ENCODE measurements at regions not wholly inside any gene's neighbourhood (a gene's known extent, or its start where the extent isn't known, plus 50 kb on each side); places are given as distances from the start of the nearest gene placed in this dataset.

DNA sequence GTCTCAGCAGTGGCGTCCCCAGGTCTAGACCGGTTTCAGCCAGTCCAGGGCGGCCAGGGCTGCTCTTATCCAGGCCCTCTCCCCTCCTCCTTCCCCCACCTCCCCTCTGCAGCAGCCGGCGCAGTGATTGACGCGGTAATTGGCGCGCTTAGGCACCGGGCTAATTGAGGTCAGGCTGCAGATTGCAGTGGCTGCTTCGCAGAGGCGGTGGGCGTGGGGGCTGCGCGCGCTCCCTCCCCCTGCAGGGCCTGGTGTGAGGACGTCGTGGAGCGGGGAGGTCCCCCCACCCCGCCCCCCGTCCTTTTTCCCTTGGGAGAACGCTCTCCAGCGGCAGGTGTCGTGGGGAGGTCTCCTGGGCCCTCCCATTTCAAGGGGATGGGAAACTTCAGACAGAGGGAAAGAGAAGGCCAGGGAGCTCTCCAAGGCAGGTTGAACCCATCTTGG lies 70.4 kb upstream of the BLCAP start:
- no peak for DNase-seq (ENCODE audit: low read depth in 2 of 2)

DNA sequence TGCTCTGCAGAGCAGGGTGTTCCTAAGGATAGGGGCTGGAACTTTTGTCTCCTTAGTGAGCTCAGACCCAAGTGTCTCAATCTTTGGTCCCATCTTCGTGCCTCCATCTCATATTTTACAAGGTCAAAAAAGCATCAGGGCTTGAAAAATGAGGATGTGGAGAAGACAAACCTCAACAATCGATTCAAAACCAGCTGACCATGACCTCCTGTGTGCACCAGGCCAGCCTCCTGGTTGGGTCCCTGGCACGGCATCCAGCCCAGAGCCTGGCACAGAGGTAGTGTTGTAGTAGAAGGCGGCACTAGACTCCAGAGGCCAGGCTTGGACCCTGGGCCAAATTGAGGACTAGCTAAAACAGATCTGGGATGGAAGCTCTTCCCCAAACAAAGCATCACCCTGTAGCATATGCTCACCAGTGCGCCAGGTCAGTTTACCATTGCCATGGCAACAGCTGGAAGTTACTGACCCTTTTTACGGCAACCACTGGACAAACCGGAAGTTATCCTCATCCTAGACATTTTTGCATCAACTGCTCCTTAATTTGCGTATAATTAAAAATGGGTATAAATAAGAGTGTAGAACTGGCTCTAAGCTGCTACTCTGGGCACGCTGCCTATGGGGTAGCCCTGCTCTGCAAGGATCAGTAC lies 69.3 kb upstream of the BLCAP start:
- no peak for DNase-seq (ENCODE audit: low read depth in 2 of 2)

DNA sequence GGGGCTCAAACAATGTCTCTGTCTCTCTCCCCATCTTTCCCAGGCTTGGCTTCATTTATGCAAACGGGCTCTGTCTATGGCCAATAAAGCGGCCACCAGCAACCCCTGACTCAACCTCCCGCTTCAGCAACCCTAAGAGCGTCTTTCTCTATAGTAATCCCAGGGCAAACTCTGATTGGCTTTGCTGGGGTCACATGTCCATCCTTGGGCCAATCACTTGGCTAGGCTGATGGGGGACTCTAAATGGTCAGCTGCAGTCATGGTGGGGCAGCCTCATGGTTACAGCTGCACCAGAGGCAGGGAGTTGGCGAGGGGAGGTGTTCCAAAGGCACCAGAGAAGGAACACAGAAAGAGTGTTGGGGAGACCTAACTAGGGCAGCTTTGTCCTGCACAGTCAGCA lies 68.5 kb upstream of the BLCAP start:
- DNase-seq (ENCODE audit: low read depth in 2 of 2): no peak

DNA sequence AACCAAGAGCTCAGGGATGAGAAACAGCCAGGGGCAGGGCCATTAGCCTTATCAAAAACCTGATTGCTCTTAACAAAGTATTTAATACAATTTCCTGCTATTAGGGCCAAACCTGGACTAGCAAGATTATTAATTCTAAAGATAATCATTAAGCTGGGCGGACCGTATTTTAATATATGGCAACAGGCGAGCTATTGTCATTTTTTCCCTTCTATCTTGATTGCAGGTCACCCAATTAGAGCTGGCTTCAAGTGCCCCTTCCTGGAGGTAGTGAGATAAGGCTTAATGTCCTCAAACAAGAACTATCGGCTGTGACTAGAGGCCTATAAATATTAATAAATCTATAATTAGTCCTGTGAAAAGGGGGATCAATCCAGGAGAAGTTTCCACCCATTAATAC lies 66.0 kb upstream of the BLCAP start:
- DNase-seq (ENCODE audit: low read depth in 2 of 2): no peak

DNA sequence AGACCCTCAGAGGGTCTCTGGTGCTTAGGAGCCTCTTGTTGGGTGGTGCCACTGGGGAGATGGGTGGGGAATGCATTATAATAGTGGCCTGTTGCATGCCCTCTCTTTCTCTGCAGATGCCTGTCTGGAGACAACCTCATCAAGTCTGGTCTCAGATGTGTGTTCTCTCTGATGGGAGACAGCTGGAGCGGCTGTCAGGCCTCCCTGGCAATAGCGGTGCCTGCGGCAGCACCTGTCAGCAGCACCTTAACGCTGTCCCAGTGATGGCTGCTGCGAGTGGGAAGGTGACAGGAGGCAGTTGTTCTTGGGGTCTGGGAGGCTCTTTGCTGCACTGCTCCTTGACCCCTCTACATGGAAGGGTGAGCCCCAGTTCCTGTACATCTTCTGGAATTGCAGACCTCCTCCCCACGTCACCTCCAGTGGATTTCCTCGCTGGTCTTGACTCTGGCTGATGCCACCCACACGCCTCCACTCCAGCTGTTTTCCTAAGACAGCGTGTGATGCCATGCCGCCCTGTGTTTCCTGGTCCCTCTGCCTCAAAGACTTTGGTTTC lies 63.3 kb upstream of the BLCAP start:
- no peak for DNase-seq (ENCODE audit: low read depth in 2 of 2)

DNA sequence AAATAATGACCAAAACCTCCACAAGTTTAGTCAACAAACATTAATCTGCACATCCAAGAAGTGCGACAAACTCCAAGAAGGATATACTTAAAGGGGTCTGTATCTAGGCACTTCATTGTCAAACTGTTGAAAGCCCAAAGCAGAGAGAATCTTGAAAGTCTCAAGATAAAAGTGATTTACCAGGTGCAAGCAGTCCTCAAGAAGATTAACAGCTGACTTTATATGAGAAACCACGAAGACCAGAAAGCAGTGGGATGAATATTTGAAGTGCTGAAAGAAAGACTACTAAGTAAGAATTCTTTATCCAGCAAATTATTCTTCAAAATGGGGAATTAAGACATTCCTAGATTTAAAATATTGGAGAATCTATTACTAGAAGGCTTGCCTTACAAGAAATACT lies 58.4 kb upstream of the BLCAP start:
- no peak for DNase-seq (ENCODE audit: low read depth in 2 of 2)

DNA sequence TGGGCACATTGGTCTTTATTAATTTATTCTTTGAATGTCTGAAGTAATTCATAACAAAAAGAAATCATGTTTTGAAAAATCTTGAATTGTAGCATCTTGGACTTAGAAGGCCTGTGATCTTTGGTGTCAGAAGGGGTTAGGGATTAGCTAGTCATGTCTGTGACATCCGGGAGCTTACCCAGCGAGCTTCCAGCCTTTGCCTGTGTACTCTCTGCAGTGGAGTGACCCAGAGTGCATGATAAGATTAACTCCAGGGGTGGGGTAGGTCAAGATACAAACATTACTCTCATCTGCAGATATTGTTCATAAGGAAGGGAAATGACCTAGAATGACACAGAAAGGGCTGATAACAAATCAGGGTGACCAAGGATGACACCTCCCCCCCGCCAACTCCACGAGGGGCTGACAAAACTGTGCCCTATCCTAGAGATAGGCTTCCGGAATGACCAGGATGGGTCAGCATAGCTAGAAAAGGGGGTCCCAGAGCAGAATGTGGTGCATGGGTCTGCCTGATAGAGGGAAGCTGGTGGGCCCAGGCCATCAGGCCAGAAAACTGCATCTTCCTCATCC lies 56.6 kb upstream of the BLCAP start:
- no peak for DNase-seq (ENCODE audit: low read depth in 2 of 2)

DNA sequence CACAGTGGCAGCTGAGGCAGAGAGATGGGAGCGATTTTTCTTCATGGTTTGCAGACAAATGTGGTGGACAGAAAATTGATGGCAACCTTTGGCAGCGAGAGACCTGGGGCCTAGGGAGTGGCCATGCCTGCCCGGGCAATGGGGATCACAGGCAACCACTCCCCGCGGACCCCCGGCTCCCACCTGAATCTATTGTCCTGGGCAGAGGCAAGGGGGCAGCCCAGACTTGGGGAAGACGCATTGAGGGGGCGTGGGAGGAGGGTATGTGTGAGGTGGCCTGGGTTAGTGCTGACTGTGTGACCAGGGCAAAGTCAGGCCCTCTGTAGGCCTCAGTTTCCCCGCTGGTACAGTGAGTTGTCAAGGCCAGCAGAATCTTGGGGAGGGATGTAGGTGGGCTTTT lies 53.6 kb upstream of the BLCAP start:
- no peak for DNase-seq (ENCODE audit: low read depth in 2 of 2)

DNA sequence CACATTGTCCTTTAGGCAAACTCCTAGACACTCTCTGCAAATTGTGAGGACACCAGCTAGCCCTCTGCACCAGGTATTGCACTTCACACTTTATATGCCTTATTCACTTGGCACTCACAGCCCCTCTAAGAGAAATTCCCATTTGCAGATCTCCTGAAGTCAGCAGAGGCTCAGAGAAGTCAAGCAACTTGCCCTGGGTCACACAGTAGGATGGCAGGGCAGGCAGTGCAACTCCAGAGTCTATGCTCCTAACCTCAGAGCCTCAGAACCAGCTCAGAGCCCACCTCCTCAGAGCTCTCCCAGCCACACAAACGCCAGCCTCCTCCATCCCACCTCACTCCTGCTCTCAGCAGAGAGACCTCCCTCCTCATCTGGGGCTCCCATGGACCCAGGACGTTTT lies 52.4 kb upstream of the BLCAP start:
- DNase-seq (ENCODE audit: low read depth in 2 of 2): no peak

DNA sequence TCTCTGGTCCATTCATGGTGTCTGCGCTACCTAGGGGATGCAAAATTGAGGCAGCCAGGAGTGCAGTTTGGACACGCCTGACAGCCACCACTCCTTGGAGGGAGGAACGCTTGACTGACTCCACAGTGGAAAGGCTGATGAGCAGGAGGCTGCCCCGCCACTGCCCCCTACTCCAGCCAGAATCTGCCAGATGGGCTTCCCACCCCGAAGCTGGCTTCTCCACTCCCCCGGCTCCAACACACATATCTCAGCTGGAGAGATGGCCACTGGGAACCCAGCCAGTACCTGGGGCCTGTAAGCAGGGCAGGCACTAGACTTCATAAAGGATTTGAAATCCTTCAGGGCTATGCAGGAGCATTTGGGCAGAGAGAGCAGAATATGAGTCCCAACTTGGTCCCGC lies 51.4 kb upstream of the BLCAP start:
- no peak for DNase-seq (ENCODE audit: low read depth in 2 of 2)

DNA sequence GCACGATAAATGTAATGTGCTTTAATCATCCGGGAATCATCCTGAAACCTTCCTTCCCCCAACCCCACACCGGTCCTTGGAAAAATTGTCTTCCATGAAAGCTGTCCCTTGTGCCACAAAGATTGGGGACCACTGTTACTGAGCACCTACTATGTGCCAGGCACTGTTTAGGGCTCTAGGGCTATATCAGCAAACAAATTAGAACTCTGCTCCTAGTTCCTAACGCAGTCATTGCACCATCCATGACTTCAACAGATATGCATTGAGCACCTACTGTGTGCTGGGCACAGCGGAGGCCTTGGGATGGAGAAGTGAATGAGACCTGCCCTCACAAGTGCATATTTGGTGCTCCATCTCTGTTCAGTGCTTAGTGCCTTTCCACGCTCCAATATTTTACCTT lies 50.3 kb upstream of the BLCAP start:
- DNase-seq (ENCODE audit: low read depth in 2 of 2): no peak
